Upper lobe of left lung (tissue), 6 donors: ENCODE measurements at regions not wholly inside any gene's neighbourhood (a gene's known extent, or its start where the extent isn't known, plus 50 kb on each side); places are given as distances from the start of the nearest gene placed in this dataset.

Source experiments
- ATAC-seq, 2 donors: fragments of 200-7000 bp; cut with Tn5 transposase; one replicate each; pipeline ENCODE4 v1.9.1; 2022; ENCODE audit warnings: mild to moderate bottlenecking in 2 of 2, moderate library complexity in 2 of 2; ENCODE audit not compliant: low FRiP score in 2 of 2
- DNase-seq, 2 donors: peaks; one replicate each; pipeline ENCODE4 v3.0.0-alpha.2; 2019 to 2020
- H3K27ac ChIP-seq, 4 donors: fragments of 200-600 bp; sonication (generic); one replicate each; pipeline ENCODE4 v1.5.1; 2016 to 2019
- H3K27me3 ChIP-seq, 4 donors: fragments of 200-600 bp; sonication (generic); one replicate each; pipeline ENCODE4 v1.5.1; 2017 to 2019
- H3K36me3 ChIP-seq, 4 donors: fragments of 200-600 bp; sonication (generic); one replicate each; pipeline ENCODE4 v1.5.1; 2016 to 2019
- H3K4me1 ChIP-seq, 4 donors: fragments of 200-600 bp; sonication (generic); one replicate each; pipeline ENCODE4 v1.5.1; 2018 to 2019
- H3K4me3 ChIP-seq, 4 donors: fragments of 200-600 bp; sonication (generic); one replicate each; pipeline ENCODE4 v1.5.1; 2017 to 2019; ENCODE audit warnings: mild to moderate bottlenecking in 2 of 4, moderate library complexity in 1 of 4
- H3K9me3 ChIP-seq, 4 donors: fragments of 200-600 bp; sonication (generic); one replicate each; pipeline ENCODE4 v1.5.1; 2018 to 2019
- EP300 ChIP-seq, 4 donors: sonication (generic); formaldehyde crosslinking; IDR thresholded peaks; one replicate each; pipeline ENCODE4 v1.5.1; 2017; ENCODE audit warnings: antibody characterized with exemption in 4 of 4, control low read depth in 2 of 4
- POLR2A ChIP-seq, 4 donors: fragments of 450-650 bp; IDR thresholded peaks; one replicate each; pipeline ENCODE4 v1.5.1; 2016 to 2017; ENCODE audit warnings: antibody characterized with exemption in 4 of 4, mild to moderate bottlenecking in 2 of 4
- POLR2AphosphoS5 ChIP-seq, 2 donors: sonication (generic); formaldehyde crosslinking; IDR thresholded peaks; one replicate each; pipeline ENCODE4 v1.5.1; 2017; ENCODE audit warnings: antibody characterized with exemption in 2 of 2
- WGBS, 2 donors: methylation state at CpG; one replicate each; pipeline ENCODE4 v1.1.5; 2017 to 2018; 5-methylcytosine and 5-hydroxymethylcytosine counted together
- TF ChIP-seq, protein P1 (sequence below), 6 experiments: fragments of 450-650 bp in 4 of 6; fragments of 200-600 bp in 2 of 6; sonication (generic) in 2 of 6; IDR thresholded peaks; one replicate each; pipeline ENCODE4 v1.5.1; 2016 to 2019; ENCODE audit warnings: antibody characterized with exemption in 6 of 6
- donor health status: DM: no; HTN: no; CAD: no; lungs with moderate emphysema.
- donor health status: DM: no; HTN: yes; CAD: no; lungs with severe emphysema.

DNA sequence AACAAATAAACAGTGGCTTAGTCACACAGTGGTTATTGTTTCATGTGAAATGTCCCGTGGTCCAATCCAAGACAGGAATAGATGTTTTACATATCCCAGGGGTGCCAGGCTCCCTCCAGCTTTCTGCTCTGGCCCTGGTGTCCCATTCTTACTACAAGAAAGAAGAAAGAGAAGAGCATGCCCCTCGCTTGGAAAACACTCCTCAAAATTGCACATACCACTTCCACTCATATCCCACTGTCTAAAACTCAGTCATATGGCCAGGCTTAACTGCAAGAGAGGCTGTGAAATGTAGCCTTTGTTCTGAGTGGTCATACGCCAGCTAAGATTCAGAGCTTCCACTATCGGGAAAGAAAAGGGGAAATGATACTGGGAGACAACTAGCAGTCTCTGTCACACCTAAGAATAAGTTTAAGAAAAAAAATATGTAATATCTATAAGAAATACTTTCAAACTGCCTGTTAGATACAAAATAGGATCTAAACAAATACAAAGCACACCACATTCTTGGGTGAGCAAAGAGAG lies 306.8 kb upstream of the FAM241A start:
- Histone ChIP-seq H3K4me1 (no peaks in the 10 kb centered on the region), H3K36me3 (no peaks in the 10 kb centered on the region), H3K27me3 (no peaks in the 10 kb centered on the region), H3K27ac (no peak overlapping the region), H3K9me3 (no peaks in the 10 kb centered on the region), H3K4me3 (no peak overlapping the region)
- WGBS, 2 donors: 55 to 62% methylated on average over 4 of the region's 4 CpGs
- TF ChIP-seq, protein P1, sequence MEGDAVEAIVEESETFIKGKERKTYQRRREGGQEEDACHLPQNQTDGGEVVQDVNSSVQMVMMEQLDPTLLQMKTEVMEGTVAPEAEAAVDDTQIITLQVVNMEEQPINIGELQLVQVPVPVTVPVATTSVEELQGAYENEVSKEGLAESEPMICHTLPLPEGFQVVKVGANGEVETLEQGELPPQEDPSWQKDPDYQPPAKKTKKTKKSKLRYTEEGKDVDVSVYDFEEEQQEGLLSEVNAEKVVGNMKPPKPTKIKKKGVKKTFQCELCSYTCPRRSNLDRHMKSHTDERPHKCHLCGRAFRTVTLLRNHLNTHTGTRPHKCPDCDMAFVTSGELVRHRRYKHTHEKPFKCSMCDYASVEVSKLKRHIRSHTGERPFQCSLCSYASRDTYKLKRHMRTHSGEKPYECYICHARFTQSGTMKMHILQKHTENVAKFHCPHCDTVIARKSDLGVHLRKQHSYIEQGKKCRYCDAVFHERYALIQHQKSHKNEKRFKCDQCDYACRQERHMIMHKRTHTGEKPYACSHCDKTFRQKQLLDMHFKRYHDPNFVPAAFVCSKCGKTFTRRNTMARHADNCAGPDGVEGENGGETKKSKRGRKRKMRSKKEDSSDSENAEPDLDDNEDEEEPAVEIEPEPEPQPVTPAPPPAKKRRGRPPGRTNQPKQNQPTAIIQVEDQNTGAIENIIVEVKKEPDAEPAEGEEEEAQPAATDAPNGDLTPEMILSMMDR (IDR thresholded peaks at IDR 0.05): no peak
- TF ChIP-seq POLR2AphosphoS5 (IDR thresholded peaks at IDR 0.05) (no peak), POLR2A (IDR thresholded peaks at IDR 0.05) (no peak), EP300 (IDR thresholded peaks at IDR 0.05) (no peak)
- DNase-seq (no peak), ATAC-seq (no peak)

DNA sequence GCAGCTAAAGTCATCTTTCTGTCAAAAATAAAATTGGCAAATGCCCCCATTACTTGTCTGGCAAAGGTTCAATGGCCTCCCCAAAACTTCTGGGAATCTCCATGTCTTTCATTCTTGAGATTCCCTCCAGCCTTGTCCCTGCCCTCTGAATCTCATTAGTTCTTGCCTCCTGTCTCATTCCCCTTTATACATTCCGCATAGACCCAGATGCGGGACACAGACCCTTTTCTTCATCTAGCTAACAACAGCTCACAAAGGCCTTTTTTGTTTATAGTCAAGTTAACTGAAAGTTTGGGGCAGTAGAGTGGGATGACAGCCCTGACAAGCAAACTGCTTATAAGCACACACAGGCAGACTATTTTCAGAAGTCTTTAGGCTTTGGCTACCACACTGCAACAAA lies 306.1 kb upstream of the FAM241A start:
- DNase-seq (no peak), ATAC-seq (no peak)
- no peaks in the 10 kb centered on the region for H3K4me1 ChIP-seq
- H3K9me3 ChIP-seq: no peaks in the 10 kb centered on the region
- H3K4me3 ChIP-seq: no peak overlapping the region
- H3K27me3 ChIP-seq: no peaks in the 10 kb centered on the region
- H3K27ac ChIP-seq: no peak overlapping the region
- H3K36me3 ChIP-seq: no peaks in the 10 kb centered on the region
- TF ChIP-seq POLR2A (IDR thresholded peaks at IDR 0.05) (no peak), POLR2AphosphoS5 (IDR thresholded peaks at IDR 0.05) (no peak), EP300 (IDR thresholded peaks at IDR 0.05) (no peak)
- WGBS, 2 donors: 58 to 95% methylated on average over 2 of the region's 2 CpGs

DNA sequence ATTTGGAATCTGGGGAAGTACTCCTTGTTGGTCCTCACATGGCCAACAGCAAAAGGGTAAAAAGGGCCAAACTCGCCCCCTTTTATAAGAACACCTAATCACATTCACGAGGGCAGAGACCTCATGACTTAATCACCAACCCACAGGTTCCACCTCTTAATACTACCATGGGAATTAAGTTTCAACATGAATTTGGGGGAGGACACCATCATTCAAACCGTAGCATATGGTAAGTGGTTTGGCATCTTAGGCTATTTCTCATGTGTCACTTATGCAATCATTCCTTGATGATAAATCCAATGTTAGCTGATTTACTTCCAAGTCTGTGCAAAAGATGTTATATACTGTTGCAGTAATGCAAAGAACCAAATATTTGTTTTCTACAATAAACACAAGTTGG lies 302.9 kb upstream of the FAM241A start:
- ATAC-seq (no peak), DNase-seq (no peak)
- Histone ChIP-seq H3K4me3 (no peak overlapping the region), H3K4me1 (no peaks in the 10 kb centered on the region), H3K36me3 (no peaks in the 10 kb centered on the region), H3K27me3 (no peaks in the 10 kb centered on the region), H3K27ac (no peak overlapping the region), H3K9me3 (no peaks in the 10 kb centered on the region)
- WGBS, 2 donors: 75 to 76% methylated on average over 3 of the region's 3 CpGs
- TF ChIP-seq POLR2AphosphoS5 (IDR thresholded peaks at IDR 0.05) (no peak), POLR2A (IDR thresholded peaks at IDR 0.05) (no peak), EP300 (IDR thresholded peaks at IDR 0.05) (no peak)
- TF ChIP-seq, protein P1 (IDR thresholded peaks at IDR 0.05): no peak

DNA sequence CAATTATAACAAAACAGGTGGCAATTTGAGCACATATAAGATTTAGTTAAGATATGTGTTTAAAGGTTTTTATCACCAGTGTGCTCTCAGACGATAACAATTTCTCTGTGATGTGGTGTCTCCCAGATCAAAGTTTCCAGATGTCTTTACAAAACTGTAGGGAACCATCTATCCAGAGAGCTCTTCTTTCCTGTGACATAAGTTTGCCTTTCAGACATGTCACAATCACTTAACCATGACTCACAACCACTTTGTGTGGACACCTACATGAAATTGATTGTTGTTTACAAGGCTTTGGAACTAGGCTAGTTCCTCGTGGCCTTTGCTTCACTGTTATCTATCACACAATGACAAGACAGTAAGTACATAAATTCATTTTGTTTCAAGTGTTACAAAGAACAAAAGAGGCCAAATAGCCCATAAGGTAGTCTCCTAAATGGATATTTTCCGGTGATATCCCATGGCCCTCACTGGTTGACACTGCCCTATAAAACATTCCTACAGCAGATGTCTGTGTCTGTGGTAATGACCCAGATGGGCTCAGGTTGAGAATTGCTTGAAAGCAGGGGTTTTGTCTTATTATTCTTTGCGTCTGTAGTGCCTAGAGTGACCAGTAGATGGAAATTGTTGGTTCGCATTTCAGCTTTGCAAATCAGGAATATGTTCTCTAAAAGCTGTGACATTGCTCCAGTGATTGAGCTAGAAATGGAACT lies 297.8 kb upstream of the FAM241A start:
- no peaks in the 10 kb centered on the region for H3K4me1 ChIP-seq
- no peaks in the 10 kb centered on the region for H3K9me3 ChIP-seq
- no peak for DNase-seq
- no peak overlapping the region for H3K4me3 ChIP-seq
- no peak for ATAC-seq
- no peak for TF ChIP-seq POLR2AphosphoS5 (IDR thresholded peaks at IDR 0.05)
- TF ChIP-seq, protein P1 (IDR thresholded peaks at IDR 0.05): no peak
- TF ChIP-seq POLR2A (IDR thresholded peaks at IDR 0.05): no peak
- no peak for TF ChIP-seq EP300 (IDR thresholded peaks at IDR 0.05)
- no peak overlapping the region for H3K27ac ChIP-seq
- H3K27me3 ChIP-seq: no peaks in the 10 kb centered on the region
- H3K36me3 ChIP-seq: no peaks in the 10 kb centered on the region
- WGBS, 2 donors: 40 to 45% methylated on average over 5 of the region's 5 CpGs

DNA sequence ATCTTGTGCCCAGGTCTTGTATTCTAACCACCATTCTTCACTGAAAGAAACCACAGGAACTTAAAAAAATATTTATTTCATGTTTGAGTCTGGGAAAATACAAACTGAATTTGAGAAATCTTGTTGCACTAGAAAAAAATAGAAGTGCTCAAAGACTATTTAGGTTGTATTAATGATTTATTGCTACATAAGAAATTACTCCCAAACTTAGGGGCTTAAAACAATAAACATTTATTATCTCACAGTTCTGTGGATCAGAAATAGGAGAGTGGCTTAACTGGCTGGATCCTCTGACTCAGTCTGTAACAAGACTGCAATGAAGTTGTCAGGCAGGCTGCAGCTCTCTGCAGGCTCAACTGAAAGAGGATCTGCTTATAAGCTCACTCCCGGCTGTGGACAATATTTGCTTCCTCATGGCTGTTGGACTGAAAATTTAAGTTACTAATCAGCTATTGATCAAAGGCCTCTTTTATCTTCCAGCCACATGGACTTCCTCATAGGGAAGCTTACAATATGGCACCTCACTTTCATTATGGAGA lies 295.4 kb upstream of the FAM241A start:
- H3K27ac ChIP-seq: no peak overlapping the region
- no peak overlapping the region for H3K4me3 ChIP-seq
- no peaks in the 10 kb centered on the region for H3K36me3 ChIP-seq
- no peak for TF ChIP-seq POLR2A (IDR thresholded peaks at IDR 0.05)
- no peak for TF ChIP-seq POLR2AphosphoS5 (IDR thresholded peaks at IDR 0.05)
- TF ChIP-seq, protein P1 (IDR thresholded peaks at IDR 0.05): no peak
- no peak for TF ChIP-seq EP300 (IDR thresholded peaks at IDR 0.05)
- no peaks in the 10 kb centered on the region for H3K27me3 ChIP-seq
- DNase-seq: no peak
- H3K9me3 ChIP-seq: no peaks in the 10 kb centered on the region
- no peaks in the 10 kb centered on the region for H3K4me1 ChIP-seq
- no peak for ATAC-seq
- WGBS, 2 donors: 50 to 59% methylated on average over 1 of the region's 1 CpG
